ENCODE measurements at regions not wholly inside any gene's neighbourhood (a gene's known extent, or its start where the extent isn't known, plus 50 kb on each side); places are given as distances from the start of the nearest gene placed in this dataset.

DNA sequence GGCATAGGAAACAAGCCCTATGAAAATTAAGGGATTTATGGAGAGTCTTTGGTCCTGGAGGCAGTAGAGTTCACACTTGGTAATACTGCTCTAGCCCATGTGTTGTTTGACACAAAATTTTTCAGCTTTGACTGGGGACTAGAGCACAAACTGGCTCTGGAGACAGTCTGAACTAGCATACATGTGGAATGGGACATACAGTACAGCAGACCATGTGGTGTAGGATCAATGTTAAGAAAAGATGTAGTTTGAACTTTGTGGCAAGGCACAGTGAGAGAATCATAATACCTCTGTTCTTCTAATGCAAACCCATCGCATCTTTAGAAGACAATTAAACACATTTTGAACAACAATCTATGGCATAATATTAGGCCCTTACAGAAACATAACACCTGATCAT lies 521.5 kb upstream of the DDX18 start (continued):
- TF ChIP-seq BACH1 (IDR thresholded peaks at IDR 0.05; ENCODE audit: low read length) (no peak), MAFK (IDR thresholded peaks at IDR 0.05; ENCODE audit: low read depth, low read length) (no peak), GTF2F1 (IDR thresholded peaks at IDR 0.05; ENCODE audit: borderline replicate concordance, low read depth, low read length) (no peak)
